HG03039 (cell line): ENCODE measurements at regions not wholly inside any gene's neighbourhood (a gene's known extent, or its start where the extent isn't known, plus 50 kb on each side); places are given as distances from the start of the nearest gene placed in this dataset.

Experiments
- ATAC-seq: cut with Tn5 transposase; IDR thresholded peaks from one replicate; pipeline ENCODE4 v1.9.1; 2021; ENCODE audit warnings: mild to moderate bottlenecking, moderate library complexity; ENCODE audit not compliant: unreplicated experiment

GRCh38 chr1:81635816-81636215, 164.9 kb upstream of the ADGRL2 start:
- ATAC-seq: no peak

GRCh38 chr1:81634294-81634693, 166.4 kb upstream of the ADGRL2 start:
- no peak for ATAC-seq

GRCh38 chr1:81619156-81619555, 181.6 kb upstream of the ADGRL2 start:
- ATAC-seq: no peak

- ATAC-seq: no peak
Measured at GRCh38 chr1:81618376-81618775, 182.4 kb upstream of the ADGRL2 start.

- no peak for ATAC-seq
Measured at GRCh38 chr1:81617308-81617967, 183.3 kb upstream of the ADGRL2 start.

DNA sequence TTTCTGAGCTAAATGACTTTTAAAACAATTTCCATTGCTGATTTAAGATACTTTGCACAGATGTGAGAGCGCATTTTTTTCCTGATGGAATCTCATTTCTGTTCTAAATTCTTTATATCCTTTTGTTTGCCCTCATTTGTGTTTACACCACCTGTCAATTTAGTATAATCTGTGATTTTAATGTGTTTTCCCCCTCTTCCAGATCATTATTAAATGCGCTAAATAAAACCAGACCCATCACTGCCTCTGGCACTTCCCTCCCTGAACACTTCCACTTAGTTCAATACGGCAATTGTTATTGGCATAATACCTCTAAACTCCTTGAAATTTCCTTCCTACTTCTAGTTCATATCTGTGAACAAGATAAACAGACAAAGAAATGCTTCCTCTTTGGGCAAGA, 186.9 kb upstream of the ADGRL2 start:
- ATAC-seq: no peak

DNA sequence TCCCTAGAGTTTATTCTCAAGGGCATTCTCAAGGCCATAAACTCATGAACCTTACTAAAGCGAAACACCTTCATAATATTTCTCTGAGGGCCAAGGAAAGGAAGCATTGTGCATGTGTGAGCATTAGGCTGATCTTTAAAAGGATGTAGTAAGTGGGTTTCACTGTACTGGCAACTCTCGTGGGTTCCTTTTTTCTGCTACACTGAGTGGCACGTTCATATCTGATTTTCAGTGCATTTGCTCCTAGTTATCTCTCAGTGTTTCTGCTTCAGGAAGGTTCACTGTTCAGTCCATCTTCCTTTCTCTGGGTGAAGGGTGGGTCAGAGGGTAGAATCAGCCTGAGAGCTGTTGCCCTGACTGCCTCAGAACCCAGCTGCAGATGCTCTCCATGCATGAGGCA, 192.8 kb upstream of the ADGRL2 start:
- no peak for ATAC-seq

GRCh38 chr1:81607086-81607485, 193.6 kb upstream of the ADGRL2 start:
- ATAC-seq: no peak

GRCh38 chr1:81606656-81607055, 194.1 kb upstream of the ADGRL2 start:
- no peak for ATAC-seq

- ATAC-seq: no peak
Measured at GRCh38 chr1:81605023-81605422, 195.7 kb upstream of the ADGRL2 start.

DNA sequence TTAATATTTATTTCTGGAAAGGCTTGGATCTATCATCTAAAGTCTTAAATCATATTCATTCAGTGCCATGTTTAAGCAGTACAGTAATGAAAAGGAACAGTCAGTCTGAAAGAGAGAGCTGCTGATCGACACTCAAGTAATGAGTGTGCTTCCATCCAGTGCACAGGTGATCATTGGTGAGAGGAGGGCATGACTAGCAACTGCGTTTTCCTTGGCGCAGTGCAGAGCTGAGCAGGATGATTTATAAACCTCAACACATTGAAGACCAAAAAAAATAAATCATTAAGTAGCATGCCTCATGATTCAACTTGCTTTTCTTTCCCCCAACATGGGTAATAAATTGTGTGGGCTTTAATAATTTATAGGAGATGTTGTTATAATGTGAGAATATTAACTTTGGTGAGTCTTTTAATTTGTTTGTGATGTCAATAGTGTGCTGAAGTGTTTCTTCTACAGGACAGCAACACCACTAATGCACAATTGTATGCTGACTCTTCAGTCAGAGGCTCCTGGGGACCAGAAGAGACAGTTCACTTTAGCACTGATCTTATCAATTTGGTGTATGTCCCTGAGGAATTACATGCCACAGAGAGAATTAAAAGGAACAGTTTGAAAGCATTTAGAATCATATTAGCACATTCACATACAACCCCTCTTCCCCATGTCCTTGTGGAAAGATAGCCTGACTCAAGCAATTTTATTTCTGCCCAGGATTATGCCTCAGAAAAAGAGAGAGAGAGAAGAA, 199.7 kb upstream of the ADGRL2 start:
- no peak for ATAC-seq

DNA sequence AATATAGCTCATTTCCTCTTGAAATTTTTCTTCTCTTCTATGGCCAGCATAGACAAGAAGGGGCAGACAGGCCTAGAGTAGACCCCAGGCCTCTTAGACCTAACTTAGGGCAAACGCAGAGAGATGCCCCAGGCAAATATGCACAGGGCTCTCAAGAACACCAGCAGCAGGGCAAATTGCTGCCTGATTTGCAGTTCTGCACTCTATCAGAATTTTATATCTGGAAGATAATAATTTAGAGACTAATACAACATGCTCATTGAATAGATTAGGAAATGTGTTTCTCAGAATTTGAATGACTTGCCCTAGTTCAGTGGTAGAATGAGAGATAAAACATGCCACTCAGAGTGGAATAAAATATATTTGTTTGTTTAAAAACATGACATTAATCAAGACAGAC, 200.4 kb upstream of the ADGRL2 start:
- no peak for ATAC-seq

GRCh38 chr1:81598623-81599022, 202.1 kb upstream of the ADGRL2 start:
- no peak for ATAC-seq

DNA sequence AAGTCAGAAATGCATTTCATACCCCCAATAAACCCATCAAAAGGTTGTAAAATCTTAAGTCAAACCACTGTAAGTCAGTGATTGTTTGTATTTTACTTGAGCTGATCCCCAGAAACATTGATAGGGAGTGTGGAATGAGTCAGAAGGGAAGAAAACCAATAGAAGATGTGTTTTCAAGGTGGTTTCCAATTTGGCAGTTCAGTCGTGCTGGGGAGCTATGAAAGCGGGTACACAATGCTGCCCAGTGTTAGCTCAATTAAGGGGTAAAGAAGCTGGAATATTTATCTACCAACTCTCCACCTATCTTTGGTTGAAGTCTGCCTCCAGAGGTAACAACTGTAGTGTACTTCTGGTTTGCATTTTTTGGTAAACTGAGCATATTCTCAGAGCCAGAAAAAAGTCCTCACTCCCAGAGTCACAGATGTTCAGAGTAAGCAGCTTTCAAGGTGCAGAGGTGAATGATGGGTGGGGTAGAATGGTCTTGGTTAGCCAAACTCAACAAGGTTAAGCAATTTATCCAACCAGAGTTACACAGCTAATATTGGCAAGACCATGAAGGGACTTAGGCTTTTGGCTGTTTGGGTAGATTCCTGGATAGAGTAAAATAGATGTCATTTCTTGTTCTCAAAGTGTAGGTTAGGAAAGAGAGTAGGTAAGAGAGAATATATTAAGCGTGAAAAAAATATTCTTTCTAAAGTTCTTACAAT, 202.9 kb upstream of the ADGRL2 start:
- no peak for ATAC-seq

GRCh38 chr1:81596341-81596740, 204.4 kb upstream of the ADGRL2 start:
- ATAC-seq: no peak

DNA sequence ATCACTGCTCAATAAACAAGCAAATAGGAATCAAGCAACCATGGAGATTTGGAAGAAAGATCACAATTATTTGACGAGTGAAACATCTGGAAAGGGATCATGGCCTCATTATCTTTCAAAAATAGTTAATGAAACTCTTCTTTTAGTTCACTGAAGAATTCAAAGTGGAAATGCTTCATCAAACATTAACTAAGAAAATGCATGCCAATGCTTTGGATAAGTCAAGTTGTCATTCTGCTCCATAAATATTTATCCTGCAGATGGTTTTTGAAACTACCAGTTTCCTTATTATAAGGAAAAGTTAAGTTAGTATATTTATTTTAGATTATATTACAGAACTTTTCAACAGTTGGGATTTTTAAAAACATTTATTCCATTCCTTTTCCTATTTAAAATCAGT, 206.5 kb upstream of the ADGRL2 start:
- no peak for ATAC-seq

DNA sequence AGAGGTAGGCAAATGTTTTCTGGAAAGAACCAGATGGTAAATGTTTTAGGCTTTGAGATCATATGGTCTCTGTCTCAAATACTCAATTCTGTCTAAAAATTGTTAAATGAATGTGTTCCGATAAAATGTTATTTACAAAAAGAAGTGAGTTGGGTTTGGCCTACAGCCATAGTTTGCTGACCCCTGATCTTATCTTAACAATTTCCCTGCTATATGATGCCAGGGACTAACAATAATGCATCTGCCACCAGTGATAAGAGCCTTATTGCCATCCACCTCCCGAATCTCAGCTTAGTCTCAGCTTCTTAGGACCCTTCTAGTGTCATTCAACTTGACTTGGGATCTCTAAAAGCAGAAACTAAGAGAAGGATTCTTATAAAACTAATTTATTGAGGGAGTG, 208.5 kb upstream of the ADGRL2 start:
- no peak for ATAC-seq

- ATAC-seq: no peak
Measured at GRCh38 chr1:81590171-81590570, 210.6 kb upstream of the ADGRL2 start.

DNA sequence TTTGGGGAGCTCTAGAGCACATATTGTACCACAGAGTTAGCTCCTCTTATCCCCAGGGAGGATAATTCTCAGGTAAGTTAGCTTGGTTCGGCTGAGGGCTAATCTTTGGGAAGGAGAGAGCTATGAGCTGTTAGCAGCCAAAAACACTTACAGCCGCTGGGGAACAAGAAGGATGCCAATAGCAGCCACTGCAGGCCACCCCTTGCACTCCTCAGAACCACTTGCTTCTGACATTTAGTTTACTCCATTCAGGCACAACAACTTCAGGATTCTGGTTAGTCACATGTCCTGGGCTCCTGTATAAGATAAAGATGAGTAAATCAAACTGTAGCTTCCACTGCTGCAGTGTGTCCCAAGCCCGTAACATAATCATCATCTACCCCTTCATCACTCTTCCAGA, 212.6 kb upstream of the ADGRL2 start:
- ATAC-seq: no peak

DNA sequence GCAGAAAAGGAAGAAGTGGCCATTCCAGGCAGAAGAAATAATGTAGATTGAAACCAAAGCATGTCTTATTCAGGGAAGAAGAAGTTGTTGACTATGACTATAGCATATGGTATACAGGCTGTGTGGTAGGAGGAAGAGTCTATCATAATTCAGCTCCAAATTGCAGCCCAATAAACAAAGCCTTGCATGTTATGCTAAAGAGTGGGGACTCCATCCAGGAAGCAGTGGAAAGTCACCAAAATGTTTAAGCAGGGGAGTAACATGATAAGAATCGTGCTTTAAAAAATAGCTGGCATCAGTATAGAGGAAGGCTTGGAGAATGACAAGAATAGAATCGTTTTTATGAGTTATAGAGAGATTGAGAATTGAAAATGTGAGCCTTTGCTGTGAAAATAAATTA, 213.3 kb upstream of the ADGRL2 start:
- no peak for ATAC-seq

GRCh38 chr1:81585371-81585770, 215.4 kb upstream of the ADGRL2 start:
- no peak for ATAC-seq

DNA sequence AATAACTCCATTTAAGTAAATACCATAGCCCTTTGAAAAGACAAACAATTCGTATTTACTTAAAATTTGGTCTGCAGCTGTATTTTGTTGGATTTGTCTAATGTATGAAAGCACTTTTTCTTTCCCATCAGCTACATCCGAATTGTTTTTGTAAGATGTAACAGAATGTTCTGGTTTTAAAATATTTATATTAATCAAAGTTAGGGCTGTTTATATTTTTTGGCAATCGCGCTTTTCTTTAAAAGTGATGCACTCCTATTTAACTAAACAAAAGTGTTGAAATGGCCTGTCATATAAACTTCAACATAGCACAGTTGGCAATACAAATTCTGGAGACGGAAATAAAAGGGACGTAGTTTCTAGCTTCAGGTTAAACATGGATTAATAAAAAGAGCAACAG, 216.3 kb upstream of the ADGRL2 start:
- ATAC-seq: no peak
